RWPE1 (cell line): ENCODE measurements at regions not wholly inside any gene's neighbourhood (a gene's known extent, or its start where the extent isn't known, plus 50 kb on each side); places are given as distances from the start of the nearest gene placed in this dataset.

Experiments used
- CTCF ChIA-PET: fragments of 350-600 bp; sonication (Branson Sonifier 250); formaldehyde crosslinking; extraction: SDS; loops from one replicate; lab custom pipeline; 2021; lab: Yijun Ruan, JAX
- POLR2A ChIA-PET: fragments of 400-600 bp; formaldehyde crosslinking; extraction: SDS; loops from one replicate; lab custom pipeline; 2020; ENCODE audit warnings: antibody characterized with exemption; ENCODE audit not compliant: low non-redundant PET; lab: Yijun Ruan, JAX
- DNase-seq: peaks from one replicate; pipeline ENCODE4 v3.0.0; 2012; ENCODE audit warnings: low spot score
- H3K27ac ChIP-seq: fragments of 450-650 bp; 2 replicates; pipeline ENCODE4 v1.5.1; 2017
- TF ChIP-seq, protein P1 (sequence below): fragments of 450-650 bp; conservative IDR thresholded peaks from 2 replicates; pipeline ENCODE4 v1.5.1; 2017; ENCODE audit warnings: low read depth, mild to moderate bottlenecking

DNA sequence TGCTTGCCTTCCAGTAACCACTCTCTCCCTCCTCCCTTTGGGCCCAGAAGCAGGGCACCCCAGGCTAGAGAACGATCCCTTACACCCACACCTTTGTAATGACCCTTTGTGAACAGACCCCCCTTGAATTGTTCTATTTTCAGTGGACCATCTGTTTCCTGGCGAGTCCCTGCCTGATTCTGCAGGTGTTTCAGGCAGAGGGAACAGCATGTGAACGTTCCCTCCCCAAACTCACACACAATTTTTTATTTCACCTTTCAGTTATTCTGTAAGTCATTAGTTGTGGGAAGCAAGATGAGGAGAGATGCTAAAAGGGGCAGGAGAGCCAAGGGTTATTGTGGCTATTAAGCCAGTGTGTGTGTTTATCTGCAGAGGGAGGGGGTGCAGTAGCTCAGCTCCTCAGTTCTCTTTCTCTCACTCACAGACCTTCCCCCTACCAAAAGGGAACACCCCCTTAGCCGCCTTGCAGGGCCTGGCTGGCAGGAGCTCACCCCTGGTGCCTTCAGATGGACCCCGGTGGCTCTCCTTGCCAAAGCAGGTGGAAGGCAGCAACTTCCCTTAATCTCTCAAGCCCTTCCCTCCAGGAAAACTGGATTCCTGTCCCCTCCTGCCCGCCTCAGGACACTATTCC is 64.8 kb upstream of the SPON1 start:
- no peak for DNase-seq

DNA sequence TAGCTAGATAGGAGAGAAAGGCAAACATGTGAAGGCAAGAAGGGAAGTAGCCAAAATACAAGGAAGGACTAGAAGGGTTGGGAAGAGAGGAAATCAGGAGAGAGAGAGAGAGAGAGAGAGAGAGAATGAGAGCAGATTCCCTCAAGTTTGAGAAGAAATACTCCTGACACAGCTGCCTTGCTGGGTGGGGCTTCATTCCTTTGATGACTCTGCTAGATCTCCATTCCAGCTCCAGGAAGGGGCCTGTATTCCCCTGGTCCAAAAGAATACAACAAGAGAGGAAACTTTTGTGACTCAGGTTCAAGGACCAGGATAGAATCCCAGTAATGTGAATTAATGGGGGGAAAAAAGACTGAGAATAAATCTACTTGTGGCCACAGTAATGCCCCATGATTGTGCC is 62.9 kb upstream of the SPON1 start:
- CTCF ChIA-PET = interaction anchor here (0.6 kb wide), 1 partner anchor 14 kb away, joined by 3 read pairs; no protein-coding TSS in a partner anchor
- TF ChIP-seq, protein P1, sequence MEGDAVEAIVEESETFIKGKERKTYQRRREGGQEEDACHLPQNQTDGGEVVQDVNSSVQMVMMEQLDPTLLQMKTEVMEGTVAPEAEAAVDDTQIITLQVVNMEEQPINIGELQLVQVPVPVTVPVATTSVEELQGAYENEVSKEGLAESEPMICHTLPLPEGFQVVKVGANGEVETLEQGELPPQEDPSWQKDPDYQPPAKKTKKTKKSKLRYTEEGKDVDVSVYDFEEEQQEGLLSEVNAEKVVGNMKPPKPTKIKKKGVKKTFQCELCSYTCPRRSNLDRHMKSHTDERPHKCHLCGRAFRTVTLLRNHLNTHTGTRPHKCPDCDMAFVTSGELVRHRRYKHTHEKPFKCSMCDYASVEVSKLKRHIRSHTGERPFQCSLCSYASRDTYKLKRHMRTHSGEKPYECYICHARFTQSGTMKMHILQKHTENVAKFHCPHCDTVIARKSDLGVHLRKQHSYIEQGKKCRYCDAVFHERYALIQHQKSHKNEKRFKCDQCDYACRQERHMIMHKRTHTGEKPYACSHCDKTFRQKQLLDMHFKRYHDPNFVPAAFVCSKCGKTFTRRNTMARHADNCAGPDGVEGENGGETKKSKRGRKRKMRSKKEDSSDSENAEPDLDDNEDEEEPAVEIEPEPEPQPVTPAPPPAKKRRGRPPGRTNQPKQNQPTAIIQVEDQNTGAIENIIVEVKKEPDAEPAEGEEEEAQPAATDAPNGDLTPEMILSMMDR = no peak
- no peak overlapping the region for H3K27ac ChIP-seq
- no peak for DNase-seq
- POLR2A ChIA-PET = no interaction called here

More for the DNA sequence above, 64.8 kb upstream of the SPON1 start:
- TF ChIP-seq, protein P1 = no peak
- CTCF ChIA-PET = interaction anchor here (0.7 kb wide), 2 partner anchors 52 to 181 kb away, joined by 3 to 4 read pairs; no protein-coding TSS in a partner anchor
- POLR2A ChIA-PET = no interaction called here
- H3K27ac ChIP-seq = no peak overlapping the region

DNA sequence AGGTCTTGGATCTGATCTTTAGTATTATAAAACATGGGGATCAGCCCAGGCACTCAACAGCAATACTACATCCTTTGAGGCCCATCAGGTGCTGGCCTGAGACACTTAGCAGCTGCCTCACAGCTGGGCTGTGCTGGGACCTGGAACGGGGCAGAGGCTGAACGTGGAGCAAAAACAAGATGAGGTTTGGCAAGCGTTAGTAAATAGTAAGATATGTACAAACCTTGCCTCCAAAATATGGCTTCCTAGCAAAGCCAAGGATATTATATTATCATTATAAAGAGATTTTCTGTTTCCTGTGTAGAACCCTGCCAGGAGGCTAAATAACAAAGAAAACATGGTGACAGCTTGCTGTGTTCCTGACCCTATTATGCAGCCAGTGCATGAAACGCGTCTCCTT is 60.0 kb upstream of the SPON1 start:
- TF ChIP-seq, protein P1 = no peak
- POLR2A ChIA-PET = no interaction called here
- no peak overlapping the region for H3K27ac ChIP-seq
- DNase-seq = no peak
- CTCF ChIA-PET = no interaction called here

DNA sequence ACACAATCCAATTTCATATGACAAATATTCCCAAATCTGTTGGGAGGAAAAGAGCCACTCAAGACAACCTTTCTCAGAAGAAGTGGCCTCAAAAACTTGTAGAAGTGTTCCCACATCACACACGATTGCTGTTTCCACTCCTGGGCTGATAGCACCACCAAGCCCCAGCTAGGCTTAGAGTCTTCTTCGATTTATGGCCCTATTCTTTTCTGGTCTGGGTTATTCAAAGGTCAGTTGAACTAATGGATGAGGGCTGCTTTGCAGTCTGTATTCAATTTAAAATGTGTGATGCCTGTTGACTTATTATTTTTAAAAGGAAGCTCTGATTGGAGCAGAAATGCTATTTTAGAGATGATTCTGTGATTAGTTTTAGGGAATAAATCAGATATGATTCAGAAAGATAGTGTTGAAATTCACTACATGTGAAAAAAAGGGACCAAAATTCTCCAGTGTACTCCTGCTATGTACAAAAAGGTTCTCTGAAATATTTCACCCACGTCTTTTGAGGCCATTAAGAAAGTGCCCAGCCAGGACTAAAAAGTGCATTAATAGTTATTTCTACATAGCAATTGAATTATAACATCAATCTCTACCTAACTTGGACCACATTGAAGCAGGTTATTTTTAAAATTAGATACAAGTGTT is 57.3 kb upstream of the SPON1 start:
- CTCF ChIA-PET = interaction anchor here (0.5 kb wide), 1 partner anchor 238 kb away, joined by 3 read pairs; no protein-coding TSS in a partner anchor
- no peak for DNase-seq
- no peak overlapping the region for H3K27ac ChIP-seq
- TF ChIP-seq, protein P1 = no peak
- POLR2A ChIA-PET = no interaction called here

DNA sequence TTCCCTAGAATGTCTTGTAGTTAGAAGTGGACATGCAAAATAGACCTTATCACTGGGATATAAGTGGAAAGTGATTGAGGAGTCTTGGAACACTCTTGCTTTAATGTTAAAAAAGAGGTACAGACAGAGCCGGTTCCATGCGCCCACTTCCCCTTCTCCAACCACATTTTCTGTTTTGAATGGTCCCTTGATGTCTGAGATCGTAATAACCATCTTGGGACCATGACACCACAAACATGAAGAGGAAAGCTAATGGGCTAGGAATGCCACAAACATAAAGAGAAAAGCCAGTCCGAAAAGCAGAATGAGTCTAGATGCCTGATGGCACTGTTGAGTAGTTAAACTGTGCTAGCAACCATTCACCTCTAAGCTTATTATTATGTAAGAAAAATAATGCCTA is 54.8 kb upstream of the SPON1 start:
- no peak for DNase-seq
- CTCF ChIA-PET = interaction anchor here (0.7 kb wide), 1 partner anchor 185 kb away, joined by 7 read pairs; no protein-coding TSS in a partner anchor
- POLR2A ChIA-PET = no interaction called here
- no peak overlapping the region for H3K27ac ChIP-seq
- TF ChIP-seq, protein P1 = no peak

DNA sequence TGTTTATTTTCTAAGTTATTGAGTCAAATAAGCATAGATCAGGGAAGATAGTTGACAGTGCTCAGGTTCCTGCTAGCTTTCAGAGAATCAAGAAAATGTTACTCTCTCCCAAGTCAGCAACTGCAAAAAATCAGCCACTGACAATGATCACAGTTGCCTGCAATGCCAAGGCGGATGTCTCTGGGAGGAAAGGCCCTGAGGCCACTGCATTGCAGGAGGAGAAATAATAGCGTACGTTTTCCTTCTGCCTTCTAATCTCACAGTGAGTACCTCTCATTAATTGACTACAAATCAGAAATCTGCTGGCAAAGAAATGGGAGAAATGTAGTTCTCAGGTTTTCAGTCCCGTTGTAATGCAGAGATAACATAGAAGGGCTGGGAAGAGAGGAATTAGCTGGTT is 54.0 kb upstream of the SPON1 start:
- no peak overlapping the region for H3K27ac ChIP-seq
- ChIA-PET CTCF (no interaction called here), POLR2A (no interaction called here)
- no peak for DNase-seq
- TF ChIP-seq, protein P1 = no peak
